Activated T-cell treated with anti-CD3 and anti-CD28 coated beads, Interleukin-2, amount 50 U/mL, for 4 hours (primary cell): ENCODE measurements at regions not wholly inside any gene's neighbourhood (a gene's known extent, or its start where the extent isn't known, plus 50 kb on each side); places are given as distances from the start of the nearest gene placed in this dataset.

Experiments
- ATAC-seq, 2 donors: fragments of 200-7000 bp; cut with Tn5 transposase; one replicate each; pipeline ENCODE4 v1.10.0; 2021
- DNase-seq: peaks from one replicate; pipeline ENCODE4 v3.0.0-alpha.2; 2020
- H3K27me3 Mint-ChIP-seq: one replicate; pipeline ENCODE4 v1.8.0; 2021; ENCODE audit warnings: low read depth, mixed read lengths
- H3K36me3 Mint-ChIP-seq: one replicate; pipeline ENCODE4 v1.8.0; 2022; ENCODE audit warnings: mixed read lengths; ENCODE audit not compliant: insufficient read depth
- H3K4me1 Mint-ChIP-seq: one replicate; pipeline ENCODE4 v1.8.0; 2021; ENCODE audit warnings: low read depth, mixed read lengths
- H3K4me3 Mint-ChIP-seq: one replicate; pipeline ENCODE4 v1.8.0; 2021; ENCODE audit warnings: mild to moderate bottlenecking, moderate library complexity, mixed read lengths
- H3K9me3 Mint-ChIP-seq: one replicate; pipeline ENCODE4 v1.8.0; 2021; ENCODE audit warnings: mixed read lengths

- ATAC-seq, result no peak
- Mint-ChIP-seq H3K4me1 (no peaks in the 10 kb centered on the region), H3K9me3 (no peaks in the 10 kb centered on the region), H3K4me3 (no peak overlapping the region), H3K27me3 (peaks cover 2% of the 10 kb centered on the region), H3K36me3 (no peaks in the 10 kb centered on the region)
- no peak for DNase-seq
These were observed 162.4 kb upstream of the B3GAT1 start for GRCh38 chr11:134574425-134574824.

- no peaks in the 10 kb centered on the region for H3K9me3 Mint-ChIP-seq
- ATAC-seq (no peak), DNase-seq (no peak)
- H3K4me3 Mint-ChIP-seq, result no peak overlapping the region
- no peaks in the 10 kb centered on the region for H3K36me3 Mint-ChIP-seq
- H3K4me1 Mint-ChIP-seq, result no peaks in the 10 kb centered on the region
- peaks cover 5% of the 10 kb centered on the region for H3K27me3 Mint-ChIP-seq
These were observed 161.8 kb upstream of the B3GAT1 start for GRCh38 chr11:134573857-134574256.

GRCh38 chr11:134572741-134573675 is 161.0 kb upstream of the B3GAT1 start:
- Mint-ChIP-seq H3K27me3 (peaks cover 5% of the 10 kb centered on the region), H3K9me3 (no peaks in the 10 kb centered on the region), H3K36me3 (no peaks in the 10 kb centered on the region), H3K4me1 (no peaks in the 10 kb centered on the region), H3K4me3 (no peak overlapping the region)
- DNase-seq (no peak), ATAC-seq (no peak)

- Mint-ChIP-seq H3K4me3 (no peak overlapping the region), H3K4me1 (no peaks in the 10 kb centered on the region), H3K36me3 (no peaks in the 10 kb centered on the region), H3K9me3 (no peaks in the 10 kb centered on the region), H3K27me3 (peaks cover 5% of the 10 kb centered on the region)
- DNase-seq, result no peak
- ATAC-seq, result no peak
These were observed 159.3 kb upstream of the B3GAT1 start for GRCh38 chr11:134571301-134571700.

GRCh38 chr11:134569195-134569594 is 157.2 kb upstream of the B3GAT1 start:
- Mint-ChIP-seq H3K27me3 (peaks cover 5% of the 10 kb centered on the region), H3K9me3 (no peaks in the 10 kb centered on the region), H3K36me3 (no peaks in the 10 kb centered on the region), H3K4me1 (no peaks in the 10 kb centered on the region), H3K4me3 (no peak overlapping the region)
- ATAC-seq, result no peak
- no peak for DNase-seq

GRCh38 chr11:134566311-134566710 is 154.3 kb upstream of the B3GAT1 start:
- H3K9me3 Mint-ChIP-seq, result no peaks in the 10 kb centered on the region
- H3K36me3 Mint-ChIP-seq, result no peaks in the 10 kb centered on the region
- no peaks in the 10 kb centered on the region for H3K4me1 Mint-ChIP-seq
- H3K27me3 Mint-ChIP-seq, result peaks cover 5% of the 10 kb centered on the region
- ATAC-seq, result no peak
- DNase-seq, result no peak
- no peak overlapping the region for H3K4me3 Mint-ChIP-seq

GRCh38 chr11:134565343-134565891 is 153.4 kb upstream of the B3GAT1 start:
- H3K9me3 Mint-ChIP-seq, result no peaks in the 10 kb centered on the region
- H3K36me3 Mint-ChIP-seq, result no peaks in the 10 kb centered on the region
- H3K4me3 Mint-ChIP-seq, result no peak overlapping the region
- no peak for ATAC-seq
- no peaks in the 10 kb centered on the region for H3K4me1 Mint-ChIP-seq
- H3K27me3 Mint-ChIP-seq, result peaks cover 5% of the 10 kb centered on the region
- no peak for DNase-seq

GRCh38 chr11:134564472-134565200 is 152.6 kb upstream of the B3GAT1 start:
- Mint-ChIP-seq H3K27me3 (peaks cover 3% of the 10 kb centered on the region), H3K4me1 (no peaks in the 10 kb centered on the region), H3K4me3 (no peak overlapping the region), H3K36me3 (no peaks in the 10 kb centered on the region), H3K9me3 (no peaks in the 10 kb centered on the region)
- DNase-seq (no peak), ATAC-seq (no peak)

- no peak overlapping the region for H3K4me3 Mint-ChIP-seq
- peaks cover 11% of the 10 kb centered on the region for H3K27me3 Mint-ChIP-seq
- no peaks in the 10 kb centered on the region for H3K36me3 Mint-ChIP-seq
- ATAC-seq, result no peak
- H3K4me1 Mint-ChIP-seq, result no peaks in the 10 kb centered on the region
- H3K9me3 Mint-ChIP-seq, result no peaks in the 10 kb centered on the region
- DNase-seq, result no peak
These were observed 151.0 kb upstream of the B3GAT1 start for GRCh38 chr11:134562941-134563471.

- Mint-ChIP-seq H3K27me3 (peaks cover 11% of the 10 kb centered on the region), H3K4me3 (no peak overlapping the region), H3K36me3 (no peaks in the 10 kb centered on the region), H3K4me1 (no peaks in the 10 kb centered on the region), H3K9me3 (no peaks in the 10 kb centered on the region)
- ATAC-seq (no peak), DNase-seq (no peak)
These were observed 150.2 kb upstream of the B3GAT1 start for GRCh38 chr11:134562196-134562595.

GRCh38 chr11:134561331-134561720 is 149.3 kb upstream of the B3GAT1 start:
- Mint-ChIP-seq H3K9me3 (no peaks in the 10 kb centered on the region), H3K36me3 (no peaks in the 10 kb centered on the region), H3K27me3 (peaks cover 11% of the 10 kb centered on the region), H3K4me3 (no peak overlapping the region), H3K4me1 (no peaks in the 10 kb centered on the region)
- ATAC-seq (no peak), DNase-seq (no peak)

- no peak overlapping the region for H3K4me3 Mint-ChIP-seq
- no peaks in the 10 kb centered on the region for H3K4me1 Mint-ChIP-seq
- DNase-seq (no peak), ATAC-seq (no peak)
- no peaks in the 10 kb centered on the region for H3K36me3 Mint-ChIP-seq
- no peaks in the 10 kb centered on the region for H3K9me3 Mint-ChIP-seq
- H3K27me3 Mint-ChIP-seq, result peaks cover 11% of the 10 kb centered on the region
These were observed 148.7 kb upstream of the B3GAT1 start for GRCh38 chr11:134560566-134561330.

GRCh38 chr11:134560066-134560465 is 148.0 kb upstream of the B3GAT1 start:
- no peaks in the 10 kb centered on the region for H3K4me1 Mint-ChIP-seq
- no peak for ATAC-seq

GRCh38 chr11:134559602-134559962 is 147.5 kb upstream of the B3GAT1 start:
- Mint-ChIP-seq H3K36me3 (no peaks in the 10 kb centered on the region), H3K27me3 (peaks cover 11% of the 10 kb centered on the region), H3K9me3 (no peaks in the 10 kb centered on the region), H3K4me1 (no peaks in the 10 kb centered on the region), H3K4me3 (no peak overlapping the region)
- DNase-seq (no peak), ATAC-seq (peak in 1 of 2 donors; percentile 25)

More at GRCh38 chr11:134560066-134560465, 148.0 kb upstream of the B3GAT1 start:
- no peaks in the 10 kb centered on the region for H3K36me3 Mint-ChIP-seq
- H3K27me3 Mint-ChIP-seq, result peaks cover 11% of the 10 kb centered on the region
- H3K9me3 Mint-ChIP-seq, result no peaks in the 10 kb centered on the region
- H3K4me3 Mint-ChIP-seq, result no peak overlapping the region
- DNase-seq, result no peak
